Transverse colon (tissue), 4 donors: ENCODE measurements at regions not wholly inside any gene's neighbourhood (a gene's known extent, or its start where the extent isn't known, plus 50 kb on each side); places are given as distances from the start of the nearest gene placed in this dataset.
A peak's percentile ranks its signal among the peaks of the same experiment; 100 is the strongest.

Experiments
- EP300 ChIP-seq: sonication (generic); formaldehyde crosslinking; IDR thresholded peaks from one replicate; pipeline ENCODE4 v1.6.1; 2017; ENCODE audit warnings: antibody characterized with exemption, low read depth
- POLR2A ChIP-seq: fragments of 450-650 bp; IDR thresholded peaks from one replicate; pipeline ENCODE4 v1.6.1; 2016; ENCODE audit warnings: antibody characterized with exemption, mild to moderate bottlenecking, moderate library complexity
- POLR2AphosphoS5 ChIP-seq, 3 donors: sonication (generic); formaldehyde crosslinking; IDR thresholded peaks; one replicate each; pipeline ENCODE4 v1.6.1; 2016; ENCODE audit warnings: antibody characterized with exemption in 3 of 3
- TF ChIP-seq, protein P1 (sequence below), 5 experiments: fragments of 200-600 bp in 3 of 5; fragments of 450-650 bp in 2 of 5; sonication (generic) in 3 of 5; IDR thresholded peaks; 1 replicate in 2 of 5; 2 replicates in 3 of 5; pipeline ENCODE4 v1.5.1; 2016 to 2017; ENCODE audit warnings: antibody characterized with exemption in 5 of 5, inconsistent platforms in 3 of 5, mild to moderate bottlenecking in 2 of 5, moderate library complexity in 1 of 5

- TF ChIP-seq, protein P1, sequence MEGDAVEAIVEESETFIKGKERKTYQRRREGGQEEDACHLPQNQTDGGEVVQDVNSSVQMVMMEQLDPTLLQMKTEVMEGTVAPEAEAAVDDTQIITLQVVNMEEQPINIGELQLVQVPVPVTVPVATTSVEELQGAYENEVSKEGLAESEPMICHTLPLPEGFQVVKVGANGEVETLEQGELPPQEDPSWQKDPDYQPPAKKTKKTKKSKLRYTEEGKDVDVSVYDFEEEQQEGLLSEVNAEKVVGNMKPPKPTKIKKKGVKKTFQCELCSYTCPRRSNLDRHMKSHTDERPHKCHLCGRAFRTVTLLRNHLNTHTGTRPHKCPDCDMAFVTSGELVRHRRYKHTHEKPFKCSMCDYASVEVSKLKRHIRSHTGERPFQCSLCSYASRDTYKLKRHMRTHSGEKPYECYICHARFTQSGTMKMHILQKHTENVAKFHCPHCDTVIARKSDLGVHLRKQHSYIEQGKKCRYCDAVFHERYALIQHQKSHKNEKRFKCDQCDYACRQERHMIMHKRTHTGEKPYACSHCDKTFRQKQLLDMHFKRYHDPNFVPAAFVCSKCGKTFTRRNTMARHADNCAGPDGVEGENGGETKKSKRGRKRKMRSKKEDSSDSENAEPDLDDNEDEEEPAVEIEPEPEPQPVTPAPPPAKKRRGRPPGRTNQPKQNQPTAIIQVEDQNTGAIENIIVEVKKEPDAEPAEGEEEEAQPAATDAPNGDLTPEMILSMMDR (IDR thresholded peaks at IDR 0.05) = no peak
- no peak for TF ChIP-seq EP300
- TF ChIP-seq POLR2AphosphoS5 (IDR thresholded peaks at IDR 0.05) = no peak
- TF ChIP-seq POLR2A = peak; percentile 58
These were observed 931.0 kb downstream of the NLGN4Y start for GRCh38 chrY:15455133-15455937.
